NCI-H1417 treated with DMSO at 0.1 percent for 48 hours (cell line): ENCODE measurements at regions not wholly inside any gene's neighbourhood (a gene's known extent, or its start where the extent isn't known, plus 50 kb on each side); places are given as distances from the start of the nearest gene placed in this dataset.
"Not testable (repeated sequence)": the region's sequence is repeated elsewhere in the genome, so short reads cannot be mapped to it uniquely, and the experiment has no call there.

Experiments used
- DNase-seq: peaks from one replicate; lab custom pipeline; 2025; lab: John Stamatoyannopoulos, UW

- DNase-seq: no peak
Observed at GRCh38 chr6:168825226-168826077, 384.5 kb downstream of the SMOC2 start.

GRCh38 chr6:168823397-168824212, 382.6 kb downstream of the SMOC2 start:
- DNase-seq: no peak

- DNase-seq: no peak
Observed at GRCh38 chr6:168822376-168822775, 381.4 kb downstream of the SMOC2 start.

GRCh38 chr6:168819546-168819945, 378.6 kb downstream of the SMOC2 start:
- no peak for DNase-seq

GRCh38 chr6:168817558-168818159, 376.7 kb downstream of the SMOC2 start:
- no peak for DNase-seq

- DNase-seq: no peak
Observed at GRCh38 chr6:168815229-168815628, 374.2 kb downstream of the SMOC2 start.

- DNase-seq: no peak
Observed at GRCh38 chr6:168808232-168808631, 367.2 kb downstream of the SMOC2 start.

- DNase-seq: no peak
Observed at GRCh38 chr6:168804331-168804730, 363.3 kb downstream of the SMOC2 start.

- no peak for DNase-seq
Observed at GRCh38 chr6:168803874-168804273, 362.9 kb downstream of the SMOC2 start.

GRCh38 chr6:168799067-168799466, 358.1 kb downstream of the SMOC2 start:
- no peak for DNase-seq

GRCh38 chr6:168796106-168796505, 355.1 kb downstream of the SMOC2 start:
- DNase-seq: no peak

- DNase-seq: not testable (repeated sequence)
Observed at GRCh38 chr6:168795611-168796010, 354.6 kb downstream of the SMOC2 start.

- DNase-seq: no peak
Observed at GRCh38 chr6:168794491-168794890, 353.5 kb downstream of the SMOC2 start.

- DNase-seq: no peak
Observed at GRCh38 chr6:168793649-168794048, 352.7 kb downstream of the SMOC2 start.

GRCh38 chr6:168791917-168792316, 350.9 kb downstream of the SMOC2 start:
- DNase-seq: no peak

GRCh38 chr6:168789699-168790098, 348.7 kb downstream of the SMOC2 start:
- DNase-seq: no peak

- no peak for DNase-seq
Observed at GRCh38 chr6:168785720-168786511, 344.9 kb downstream of the SMOC2 start.

- no peak for DNase-seq
Observed at GRCh38 chr6:168784426-168784825, 343.4 kb downstream of the SMOC2 start.

- DNase-seq: no peak
Observed at GRCh38 chr6:168783720-168784119, 342.7 kb downstream of the SMOC2 start.

GRCh38 chr6:168782187-168782751, 341.3 kb downstream of the SMOC2 start:
- no peak for DNase-seq

- no peak for DNase-seq
Observed at GRCh38 chr6:168778201-168778600, 337.2 kb downstream of the SMOC2 start.

- DNase-seq: no peak
Observed at GRCh38 chr6:168774381-168774780, 333.4 kb downstream of the SMOC2 start.
